ENCODE measurements at regions not wholly inside any gene's neighbourhood (a gene's known extent, or its start where the extent isn't known, plus 50 kb on each side); places are given as distances from the start of the nearest gene placed in this dataset.

- DNase-seq (ENCODE audit: low read depth, low spot score) = no peak
Measured at GRCh38 chr2:147204102-147204501, 640.7 kb upstream of the ACVR2A start.

GRCh38 chr2:147198651-147199171 is 646.1 kb upstream of the ACVR2A start:
- no peak for DNase-seq (ENCODE audit: low read depth, low spot score)

- DNase-seq (ENCODE audit: low read depth, low spot score) = no peak
Measured at GRCh38 chr2:147197754-147198483, 646.9 kb upstream of the ACVR2A start.

GRCh38 chr2:147182260-147182659 is 662.6 kb upstream of the ACVR2A start:
- DNase-seq (ENCODE audit: low read depth, low spot score) = no peak

- DNase-seq (ENCODE audit: low read depth, low spot score) = no peak
Measured at GRCh38 chr2:147181351-147182029, 663.3 kb upstream of the ACVR2A start.

GRCh38 chr2:147177071-147177857 is 667.6 kb upstream of the ACVR2A start:
- DNase-seq (ENCODE audit: low read depth, low spot score) = no peak

GRCh38 chr2:147174824-147175254 is 670.0 kb upstream of the ACVR2A start:
- no peak for DNase-seq (ENCODE audit: low read depth, low spot score)

GRCh38 chr2:147173798-147174197 is 671.0 kb upstream of the ACVR2A start:
- DNase-seq (ENCODE audit: low read depth, low spot score) = no peak

GRCh38 chr2:147173189-147173581 is 671.6 kb upstream of the ACVR2A start:
- DNase-seq (ENCODE audit: low read depth, low spot score) = no peak

GRCh38 chr2:147172493-147173188 is 672.2 kb upstream of the ACVR2A start:
- DNase-seq (ENCODE audit: low read depth, low spot score) = no peak

GRCh38 chr2:147171941-147172340 is 672.9 kb upstream of the ACVR2A start:
- DNase-seq (ENCODE audit: low read depth, low spot score) = no peak

GRCh38 chr2:147170932-147171331 is 673.9 kb upstream of the ACVR2A start:
- no peak for DNase-seq (ENCODE audit: low read depth, low spot score)

- no peak for DNase-seq (ENCODE audit: low read depth, low spot score)
Measured at GRCh38 chr2:147165697-147166382, 679.0 kb upstream of the ACVR2A start.

GRCh38 chr2:147164563-147164962 is 680.3 kb upstream of the ACVR2A start:
- DNase-seq (ENCODE audit: low read depth, low spot score) = no peak

- no peak for DNase-seq (ENCODE audit: low read depth, low spot score)
Measured at GRCh38 chr2:147161746-147162145, 683.1 kb upstream of the ACVR2A start.

GRCh38 chr2:147156970-147157369 is 687.9 kb upstream of the ACVR2A start:
- no peak for DNase-seq (ENCODE audit: low read depth, low spot score)

GRCh38 chr2:147150241-147150635 is 694.6 kb upstream of the ACVR2A start:
- no peak for DNase-seq (ENCODE audit: low read depth, low spot score)

- DNase-seq (ENCODE audit: low read depth, low spot score) = no peak
Measured at GRCh38 chr2:147149575-147150240, 695.1 kb upstream of the ACVR2A start.

GRCh38 chr2:147147802-147148201 is 697.0 kb upstream of the ACVR2A start:
- DNase-seq (ENCODE audit: low read depth, low spot score) = no peak

GRCh38 chr2:147141930-147142329 is 702.9 kb upstream of the ACVR2A start:
- no peak for DNase-seq (ENCODE audit: low read depth, low spot score)

Data from activated CD4-positive, CD25-positive, alpha-beta regulatory T cell treated with anti-CD3 and anti-CD28 coated beads, Interleukin-2, amount 50 U/mL, for 16 hours (primary cell).